Naive thymus-derived CD4-positive, alpha-beta T cell (primary cell): ENCODE measurements at regions not wholly inside any gene's neighbourhood (a gene's known extent, or its start where the extent isn't known, plus 50 kb on each side); places are given as distances from the start of the nearest gene placed in this dataset.

Experiments used
- ATAC-seq: fragments of 150-1000 bp; cut with Tn5 transposase; 2 replicates; pipeline ENCODE4 v1.10.0; 2021; ENCODE audit warnings: mild to moderate bottlenecking, moderate library complexity
- CTCF ChIA-PET: fragments of 350-600 bp; sonication (Branson Sonifier 250); formaldehyde crosslinking; loops from one replicate; lab custom pipeline; 2021; ENCODE audit warnings: antibody characterized with exemption; lab: Charles Lee
- POLR2A ChIA-PET: fragments of 350-600 bp; sonication (Branson Sonifier 250); formaldehyde crosslinking; loops from one replicate; lab custom pipeline; 2021; ENCODE audit warnings: antibody characterized with exemption, inconsistent platforms; lab: Charles Lee
- DNase-seq, 9 donors: peaks; one replicate each; pipeline versions ENCODE4 v3.0.0 to v3.0.0-alpha.2; 2020 to 2022; ENCODE audit warnings: mixed read lengths in 1 of 9
- H3K27ac ChIP-seq: one replicate; pipeline ENCODE4 v1.7.0; 2013; ENCODE audit warnings: mild to moderate bottlenecking, low read depth, low read length, moderate library complexity
- H3K27me3 ChIP-seq, 2 donors: one replicate each; pipeline ENCODE4 v1.7.0; 2013; ENCODE audit warnings: low read length in 2 of 2, mild to moderate bottlenecking in 2 of 2, moderate library complexity in 2 of 2; ENCODE audit not compliant: control insufficient read depth in 2 of 2, insufficient read depth in 2 of 2
- H3K36me3 ChIP-seq, 3 experiments: 1 replicate in 2 of 3; 2 replicates in 1 of 3; pipeline ENCODE4 v1.7.0; 2013; ENCODE audit warnings: low read length in 3 of 3, mild to moderate bottlenecking in 3 of 3, moderate library complexity in 1 of 3; ENCODE audit not compliant: insufficient read depth in 3 of 3, control insufficient read depth in 2 of 3
- H3K4me1 ChIP-seq, 2 donors: one replicate each; pipeline ENCODE4 v1.7.0; 2013; ENCODE audit warnings: low read length in 2 of 2, mild to moderate bottlenecking in 2 of 2, moderate library complexity in 1 of 2; ENCODE audit not compliant: control insufficient read depth in 2 of 2, insufficient read depth in 2 of 2
- H3K4me3 ChIP-seq: 2 replicates; pipeline ENCODE4 v1.7.0; 2013; ENCODE audit warnings: mild to moderate bottlenecking, low read length
- H3K9me3 ChIP-seq, 3 experiments: 1 replicate in 2 of 3; 2 replicates in 1 of 3; pipeline ENCODE4 v1.7.0; 2013; ENCODE audit warnings: low read length in 3 of 3; ENCODE audit not compliant: control insufficient read depth in 2 of 3
- H3K27ac Mint-ChIP-seq, 9 donors: one replicate each; pipeline ENCODE4 v1.8.0; 2020 to 2022; ENCODE audit warnings: mixed read lengths in 9 of 9, mild to moderate bottlenecking in 8 of 9, moderate library complexity in 5 of 9, inconsistent platforms in 2 of 9
- H3K27me3 Mint-ChIP-seq, 5 donors: one replicate each; pipeline ENCODE4 v1.8.0; 2021 to 2022; ENCODE audit warnings: mixed read lengths in 5 of 5, mild to moderate bottlenecking in 1 of 5
- H3K36me3 Mint-ChIP-seq, 5 donors: one replicate each; pipeline ENCODE4 v1.8.0; 2020 to 2022; ENCODE audit warnings: mixed read lengths in 5 of 5, mild to moderate bottlenecking in 3 of 5, inconsistent platforms in 1 of 5
- H3K4me1 Mint-ChIP-seq, 7 donors: one replicate each; pipeline ENCODE4 v1.8.0; 2020 to 2022; ENCODE audit warnings: mixed read lengths in 7 of 7, mild to moderate bottlenecking in 3 of 7, inconsistent platforms in 1 of 7
- H3K4me3 Mint-ChIP-seq, 10 donors: one replicate each; pipeline ENCODE4 v1.8.0; 2020 to 2022; ENCODE audit warnings: mild to moderate bottlenecking in 10 of 10, mixed read lengths in 10 of 10, moderate library complexity in 6 of 10, inconsistent platforms in 2 of 10
- H3K9me3 Mint-ChIP-seq, 11 donors: one replicate each; pipeline ENCODE4 v1.8.0; 2020 to 2022; ENCODE audit warnings: mixed read lengths in 11 of 11, mild to moderate bottlenecking in 4 of 11, inconsistent platforms in 1 of 11, moderate library complexity in 1 of 11
- intact Hi-C, 2 donors: fragments of 100-400 bp; cut with micrococcal nuclease; formaldehyde crosslinking; loops; one replicate each; pipeline ENCODE4 v1.15.1; 2023

DNA sequence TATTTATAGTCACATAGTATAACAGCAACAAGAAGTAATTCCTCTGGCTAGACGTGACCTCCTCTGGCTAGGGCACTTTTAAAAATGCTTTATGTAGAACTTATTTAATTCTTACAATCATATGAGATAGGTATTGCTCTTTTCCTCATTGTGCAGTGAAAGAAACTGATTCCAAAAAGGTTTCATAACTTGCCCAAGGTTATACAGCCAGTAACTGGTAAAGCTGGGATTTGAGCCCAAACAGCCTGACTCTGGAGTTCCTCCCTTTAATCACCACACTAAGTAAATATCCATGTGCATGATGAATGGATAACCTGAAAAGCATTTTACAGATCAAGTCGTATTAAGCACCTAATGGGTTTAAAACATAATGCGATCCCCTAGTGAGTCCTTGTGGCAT lies 214.6 kb downstream of the PRL start:
- no peaks in the 10 kb centered on the region for H3K9me3 ChIP-seq
- intact Hi-C loops = no loop called here
- Mint-ChIP-seq H3K27me3 (peaks cover 0 to 6% (median 0%) of the 10 kb centered on the region in 5 donors), H3K4me3 (no peak overlapping the region), H3K9me3 (peaks cover 0 to 10% (median 0%) of the 10 kb centered on the region in 11 donors), H3K27ac (no peak overlapping the region), H3K4me1 (no peaks in the 10 kb centered on the region), H3K36me3 (no peaks in the 10 kb centered on the region)
- H3K27me3 ChIP-seq = no peaks in the 10 kb centered on the region
- ATAC-seq (no peak), DNase-seq (no peak)
- no peaks in the 10 kb centered on the region for H3K36me3 ChIP-seq
- no peak overlapping the region for H3K27ac ChIP-seq
- POLR2A ChIA-PET = no interaction called here
- CTCF ChIA-PET = no interaction called here
- H3K4me3 ChIP-seq = no peak overlapping the region
- no peaks in the 10 kb centered on the region for H3K4me1 ChIP-seq

GRCh38 chr6:22083119-22083518 lies 213.7 kb downstream of the PRL start:
- no peak overlapping the region for H3K27ac Mint-ChIP-seq
- H3K27me3 Mint-ChIP-seq = peaks cover 0 to 6% (median 0%) of the 10 kb centered on the region in 5 donors
- ATAC-seq = no peak
- Histone ChIP-seq H3K27ac (no peak overlapping the region), H3K36me3 (no peaks in the 10 kb centered on the region), H3K4me3 (no peak overlapping the region), H3K9me3 (no peaks in the 10 kb centered on the region), H3K4me1 (no peaks in the 10 kb centered on the region), H3K27me3 (no peaks in the 10 kb centered on the region)
- H3K4me3 Mint-ChIP-seq = no peak overlapping the region
- H3K4me1 Mint-ChIP-seq = peaks cover 0 to 5% (median 0%) of the 10 kb centered on the region in 7 donors
- no peak for DNase-seq
- POLR2A ChIA-PET = no interaction called here
- CTCF ChIA-PET = no interaction called here
- intact Hi-C loops = no loop called here
- H3K36me3 Mint-ChIP-seq = no peaks in the 10 kb centered on the region
- peaks cover 0 to 10% (median 0%) of the 10 kb centered on the region in 11 donors for H3K9me3 Mint-ChIP-seq

DNA sequence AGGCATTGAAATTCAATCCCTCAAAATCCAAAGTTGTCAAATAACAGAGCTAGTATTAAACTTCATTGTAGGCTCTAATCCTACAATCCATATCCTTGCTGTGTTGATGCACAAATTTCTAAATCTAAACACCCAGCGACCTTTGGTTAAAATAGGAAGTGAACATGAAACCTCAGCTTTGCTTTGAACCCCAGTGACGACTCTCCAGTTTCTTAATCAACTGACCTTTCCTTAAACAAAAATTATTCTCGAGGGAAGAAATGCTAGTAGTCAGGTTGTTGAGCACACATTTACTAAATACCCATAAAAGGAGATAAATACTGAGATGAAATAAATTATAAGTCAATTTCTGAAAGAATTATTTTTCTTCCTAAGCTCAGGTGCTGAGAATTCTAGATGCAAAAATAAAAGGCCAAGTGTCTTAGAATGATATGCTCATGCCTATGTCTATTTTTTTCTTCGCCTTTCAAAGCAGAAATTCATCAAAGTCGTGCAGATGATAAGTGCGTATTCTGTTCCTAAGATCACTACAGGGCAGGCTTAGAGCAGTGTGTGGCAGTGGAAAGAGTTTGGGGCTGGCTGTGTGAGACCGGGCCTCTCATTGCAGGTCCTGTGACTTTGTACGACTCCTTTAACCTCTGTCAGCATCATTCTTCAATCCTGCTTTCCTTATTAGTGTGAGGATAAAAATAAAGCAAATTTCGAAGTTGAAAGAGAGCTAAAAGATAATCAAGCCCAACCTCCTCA lies 208.7 kb downstream of the PRL start:
- H3K36me3 Mint-ChIP-seq = no peaks in the 10 kb centered on the region
- Histone ChIP-seq H3K27ac (no peak overlapping the region), H3K9me3 (no peaks in the 10 kb centered on the region), H3K4me3 (no peak overlapping the region), H3K27me3 (no peaks in the 10 kb centered on the region), H3K4me1 (no peaks in the 10 kb centered on the region), H3K36me3 (no peaks in the 10 kb centered on the region)
- peaks cover 0 to 7% (median 0%) of the 10 kb centered on the region in 5 donors for H3K27me3 Mint-ChIP-seq
- DNase-seq (peak in 4 of 9 donors; percentile 2 to 36 (median 16)), ATAC-seq (no peak)
- ChIA-PET CTCF (no interaction called here), POLR2A (interaction anchor here (0.9 kb wide), 1 partner anchor 10 kb away, joined by 3 read pairs; no protein-coding TSS in a partner anchor)
- peak overlapping the region in 7 of 10 donors; percentile 3 to 66 (median 34) for H3K4me3 Mint-ChIP-seq
- peaks cover 0 to 10% (median 0%) of the 10 kb centered on the region in 11 donors for H3K9me3 Mint-ChIP-seq
- intact Hi-C loops = no loop called here
- H3K27ac Mint-ChIP-seq = peak overlapping the region in 4 of 9 donors; percentile 80 to 89 (median 84)
- peaks cover 0 to 11% (median 0%) of the 10 kb centered on the region in 7 donors for H3K4me1 Mint-ChIP-seq

DNA sequence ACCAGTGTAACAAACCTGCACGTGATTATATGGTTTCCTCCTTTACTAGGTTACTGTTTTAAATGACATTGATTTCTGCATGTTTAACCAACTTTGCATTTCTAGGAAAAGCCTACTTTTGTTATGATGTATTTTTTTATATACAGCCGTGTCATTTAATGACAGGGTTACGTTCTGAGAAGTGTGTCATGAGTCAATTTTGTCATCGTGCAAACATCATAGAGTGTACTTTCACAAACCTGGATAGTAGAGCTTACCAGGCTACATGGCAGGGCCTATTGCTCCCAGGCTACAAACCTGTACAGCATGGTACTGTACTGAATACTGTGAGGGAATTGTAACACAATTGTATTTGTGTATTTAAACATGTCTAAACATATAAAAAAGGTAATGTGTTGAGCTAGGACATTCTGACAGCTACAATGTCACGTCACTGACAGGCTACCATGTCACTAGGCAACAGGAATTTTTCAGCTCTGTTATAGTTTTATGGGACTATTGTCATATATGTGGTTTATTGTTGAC lies 205.3 kb downstream of the PRL start:
- peak overlapping the region in 1 of 9 donors; percentile 30 for H3K27ac Mint-ChIP-seq

DNA sequence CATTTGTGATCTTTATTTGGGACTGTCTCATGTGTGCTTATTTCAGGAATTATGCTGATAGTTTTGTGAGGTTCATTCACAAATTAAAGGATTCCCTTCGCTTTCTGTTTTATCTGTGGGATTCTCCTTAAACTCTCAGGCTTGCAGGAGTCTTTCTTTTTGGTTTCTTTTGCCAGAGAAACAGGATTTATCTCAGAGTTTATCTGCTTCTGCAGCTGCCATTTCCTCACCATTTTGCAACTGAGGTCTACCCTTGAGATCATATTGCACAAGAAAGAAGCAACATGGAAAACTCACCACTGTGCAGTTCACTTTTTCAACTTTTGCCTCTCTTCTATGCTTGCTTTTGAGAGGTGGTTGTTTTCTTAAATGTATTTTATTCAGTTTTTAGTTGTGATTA lies 201.0 kb downstream of the PRL start:
- H3K4me3 Mint-ChIP-seq = no peak overlapping the region
- Histone ChIP-seq H3K27ac (no peak overlapping the region), H3K4me1 (no peaks in the 10 kb centered on the region), H3K36me3 (no peaks in the 10 kb centered on the region), H3K27me3 (no peaks in the 10 kb centered on the region), H3K9me3 (no peaks in the 10 kb centered on the region), H3K4me3 (no peak overlapping the region)
- no peaks in the 10 kb centered on the region for H3K27me3 Mint-ChIP-seq
- intact Hi-C loops = no loop called here
- no peaks in the 10 kb centered on the region for H3K36me3 Mint-ChIP-seq
- ChIA-PET CTCF (no interaction called here), POLR2A (no interaction called here)
- ATAC-seq = no peak
- no peak for DNase-seq
- H3K9me3 Mint-ChIP-seq = peaks cover 0 to 4% (median 0%) of the 10 kb centered on the region in 11 donors
- no peak overlapping the region for H3K27ac Mint-ChIP-seq
- peaks cover 0 to 6% (median 0%) of the 10 kb centered on the region in 7 donors for H3K4me1 Mint-ChIP-seq

More for the DNA sequence above, 205.3 kb downstream of the PRL start:
- intact Hi-C loops = no loop called here
- H3K9me3 ChIP-seq = no peaks in the 10 kb centered on the region
- H3K36me3 Mint-ChIP-seq = no peaks in the 10 kb centered on the region
- no peaks in the 10 kb centered on the region for H3K36me3 ChIP-seq
- CTCF ChIA-PET = no interaction called here
- H3K4me3 ChIP-seq = no peak overlapping the region
- no peak for ATAC-seq
- POLR2A ChIA-PET = no interaction called here
- no peaks in the 10 kb centered on the region for H3K27me3 ChIP-seq
- H3K9me3 Mint-ChIP-seq = peaks cover 0 to 4% (median 0%) of the 10 kb centered on the region in 11 donors
- H3K4me1 ChIP-seq = no peaks in the 10 kb centered on the region
- peaks cover 0 to 11% (median 2%) of the 10 kb centered on the region in 7 donors for H3K4me1 Mint-ChIP-seq
- H3K27me3 Mint-ChIP-seq = peaks cover 0 to 4% (median 0%) of the 10 kb centered on the region in 5 donors
- H3K27ac ChIP-seq = no peak overlapping the region
- DNase-seq = peak in 1 of 9 donors; percentile 17
- no peak overlapping the region for H3K4me3 Mint-ChIP-seq

GRCh38 chr6:22098601-22099031 lies 198.2 kb downstream of the PRL start:
- Histone ChIP-seq H3K4me3 (no peak overlapping the region), H3K27me3 (no peaks in the 10 kb centered on the region), H3K27ac (no peak overlapping the region), H3K4me1 (no peaks in the 10 kb centered on the region), H3K9me3 (no peaks in the 10 kb centered on the region), H3K36me3 (no peaks in the 10 kb centered on the region)
- H3K4me3 Mint-ChIP-seq = no peak overlapping the region
- intact Hi-C loops = no loop called here
- no peak for DNase-seq
- POLR2A ChIA-PET = no interaction called here
- no peaks in the 10 kb centered on the region for H3K36me3 Mint-ChIP-seq
- CTCF ChIA-PET = no interaction called here
- ATAC-seq = no peak
- no peaks in the 10 kb centered on the region for H3K27me3 Mint-ChIP-seq
- H3K27ac Mint-ChIP-seq = no peak overlapping the region
- peaks cover 0 to 2% (median 0%) of the 10 kb centered on the region in 7 donors for H3K4me1 Mint-ChIP-seq
- peaks cover 0 to 4% (median 0%) of the 10 kb centered on the region in 11 donors for H3K9me3 Mint-ChIP-seq
